SK-N-SH (cell line): ENCODE measurements at regions not wholly inside any gene's neighbourhood (a gene's known extent, or its start where the extent isn't known, plus 50 kb on each side); places are given as distances from the start of the nearest gene placed in this dataset.

Source experiments
- CTCF ChIA-PET: fragments of 300-600, 350-600 bp; formaldehyde crosslinking; extraction: SDS; loops from one replicate; lab custom pipeline; 2021; lab: Yijun Ruan, JAX
- POLR2A ChIA-PET: fragments of 350-600 bp; sonication (Branson Sonifier 250); formaldehyde crosslinking; extraction: SDS; loops from one replicate; lab custom pipeline; 2020; ENCODE audit warnings: antibody characterized with exemption, inconsistent platforms; lab: Yijun Ruan, JAX
- DNase-seq: peaks from one replicate; pipeline ENCODE4 v3.0.0; 2012
- H2AFZ ChIP-seq: fragments of 200-600 bp; sonication (generic); 2 replicates; pipeline ENCODE4 v1.8.1; 2016; ENCODE audit warnings: antibody characterized with exemption, mild to moderate bottlenecking, low read depth
- H3F3A ChIP-seq: fragments of 200-600 bp; sonication (generic); replicated peaks from 2 replicates; pipeline ENCODE3; 2016; ENCODE audit warnings: antibody characterized with exemption, mild to moderate bottlenecking; ENCODE audit not compliant: insufficient read depth
- H3K27ac ChIP-seq, 2 experiments: fragments of 200-500 bp in 1 of 2; fragments of 200-600 bp in 1 of 2; sonication (Bioruptor generic) in 1 of 2; sonication (generic), shearing (Covaris generic) in 1 of 2; 2 replicates each; pipeline versions ENCODE4 v1.5.1 to v1.6.1; 2014 to 2016; ENCODE audit warnings: low read depth in 2 of 2, inconsistent platforms in 1 of 2, low read length in 1 of 2, mild to moderate bottlenecking in 1 of 2, mixed read lengths in 1 of 2
- H3K27me3 ChIP-seq: fragments of 200-600 bp; sonication (generic), shearing (Covaris generic); 2 replicates; pipeline ENCODE4 v1.6.1; 2016; ENCODE audit warnings: mixed run types; ENCODE audit not compliant: insufficient read depth
- H3K36me3 ChIP-seq, 2 experiments: fragments of 200-500 bp in 1 of 2; fragments of 200-600 bp in 1 of 2; sonication (Bioruptor generic) in 1 of 2; sonication (generic) in 1 of 2; replicated peaks in 1 of 2; 2 replicates each; pipeline versions ENCODE3 to v1.5.1; 2014 to 2016; ENCODE audit warnings: low read length in 1 of 2, mild to moderate bottlenecking in 1 of 2; ENCODE audit not compliant: insufficient read depth in 2 of 2, control insufficient read depth in 1 of 2
- H3K4me1 ChIP-seq, 2 experiments: fragments of 200-500 bp in 1 of 2; fragments of 200-600 bp in 1 of 2; sonication (Bioruptor generic) in 1 of 2; sonication (generic), shearing (Covaris generic) in 1 of 2; 2 replicates each; pipeline versions ENCODE4 v1.5.1 to v1.6.1; 2014 to 2016; ENCODE audit warnings: low read depth in 1 of 2, low read length in 1 of 2, mixed run types in 1 of 2; ENCODE audit not compliant: insufficient read depth in 2 of 2, control insufficient read depth in 1 of 2
- H3K4me2 ChIP-seq: fragments of 200-600 bp; sonication (generic), shearing (Covaris generic); 2 replicates; pipeline ENCODE4 v1.6.1; 2017; ENCODE audit warnings: mixed run types
- H3K4me3 ChIP-seq, 2 experiments: fragments of 200-500 bp in 1 of 2; fragments of 200-600 bp in 1 of 2; sonication (Bioruptor generic) in 1 of 2; sonication (generic), shearing (Covaris generic) in 1 of 2; 2 replicates each; pipeline versions ENCODE4 v1.5.1 to v1.8.1; 2014 to 2016; ENCODE audit warnings: low read depth in 2 of 2, inconsistent platforms in 1 of 2, low read length in 1 of 2, mild to moderate bottlenecking in 1 of 2, mixed read lengths in 1 of 2, moderate library complexity in 1 of 2
- H3K79me2 ChIP-seq: fragments of 200-600 bp; sonication (generic); 2 replicates; pipeline ENCODE4 v1.8.1; 2017; ENCODE audit warnings: mild to moderate bottlenecking; ENCODE audit not compliant: insufficient read depth
- H3K9ac ChIP-seq: fragments of 200-600 bp; sonication (generic); 2 replicates; pipeline ENCODE4 v1.6.1; 2017; ENCODE audit warnings: mixed run types
- H3K9me2 ChIP-seq: fragments of 200-600 bp; sonication (generic); 2 replicates; pipeline ENCODE4 v1.6.1; 2017; ENCODE audit warnings: mixed run types
- H3K9me3 ChIP-seq: fragments of 200-600 bp; sonication (generic); 2 replicates; pipeline ENCODE4 v1.6.1; 2017; ENCODE audit warnings: mixed run types, mild to moderate bottlenecking, moderate library complexity
- H4K20me1 ChIP-seq: fragments of 200-600 bp; sonication (generic); 2 replicates; pipeline ENCODE4 v1.6.1; 2017; ENCODE audit warnings: mild to moderate bottlenecking, mixed run types; ENCODE audit not compliant: insufficient read depth
- EZH2phosphoT487 ChIP-seq: fragments of 200-600 bp; sonication (generic); IDR thresholded peaks from 2 replicates; pipeline ENCODE4 v1.6.1; 2017; ENCODE audit warnings: low read depth, mixed run types, mild to moderate bottlenecking, antibody characterized with exemption, moderate library complexity, borderline replicate concordance
- FOSL2 ChIP-seq: IDR thresholded peaks from 2 replicates; pipeline ENCODE4 v1.4.0; 2012; ENCODE audit warnings: low read depth, mild to moderate bottlenecking, moderate library complexity, borderline replicate concordance
- FOXJ3 ChIP-seq: sonication (generic); formaldehyde crosslinking; IDR thresholded peaks from 2 replicates; pipeline ENCODE4 v1.5.1; 2020; ENCODE audit warnings: mild to moderate bottlenecking, missing genetic modification reagents
- GATA2 ChIP-seq: sonication (generic); formaldehyde crosslinking; IDR thresholded peaks from 2 replicates; pipeline ENCODE4 v1.5.0; 2020; ENCODE audit warnings: mild to moderate bottlenecking, missing genetic modification reagents
- NFIC ChIP-seq: IDR thresholded peaks from 2 replicates; pipeline ENCODE4 v1.4.0; 2012; ENCODE audit warnings: borderline replicate concordance
- PBX3 ChIP-seq: IDR thresholded peaks from 2 replicates; pipeline ENCODE4; 2012
- RAD21 ChIP-seq: IDR thresholded peaks from 2 replicates; pipeline ENCODE4 v1.6.1; 2012; ENCODE audit warnings: mild to moderate bottlenecking, low read length
- RCOR1 ChIP-seq: fragments of 150-350 bp; IDR thresholded peaks from 2 replicates; pipeline ENCODE4 v1.6.1; 2017; ENCODE audit warnings: antibody characterized with exemption, low read length
- WGBS: methylation state at CpG from one replicate; pipeline ENCODE4 v1.1.6; 2017; ENCODE audit warnings: low lambda C conversion rate; 5-methylcytosine and 5-hydroxymethylcytosine counted together
- TF ChIP-seq, protein P1 (sequence below): IDR thresholded peaks from 2 replicates; pipeline ENCODE4 v1.4.0; 2012; ENCODE audit warnings: low read depth, borderline replicate concordance
- TF ChIP-seq, protein P2 (sequence below): fragments of 150-350 bp; IDR thresholded peaks from 2 replicates; pipeline ENCODE4 v1.6.1; 2017; ENCODE audit warnings: antibody characterized with exemption, low read length, low read depth, borderline replicate concordance

- ChIA-PET POLR2A (no interaction called here), CTCF (interaction anchor here (0.9 to 1.5 kb wide), 6 partner anchors 12 to 273 kb away, joined by 3 to 5 read pairs (median 3); no protein-coding TSS in a partner anchor)
- H3K79me2 ChIP-seq, result no peaks in the 10 kb centered on the region
- no peaks in the 10 kb centered on the region for H3K27me3 ChIP-seq
- no peak overlapping the region for H3K27ac ChIP-seq
- H3K9me2 ChIP-seq, result no peaks in the 10 kb centered on the region
- no peak overlapping the region for H3K9ac ChIP-seq
- H3F3A ChIP-seq, result no peaks in the 10 kb centered on the region
- H3K36me3 ChIP-seq, result no peaks in the 10 kb centered on the region
- no peak overlapping the region for H2AFZ ChIP-seq
- no peaks in the 10 kb centered on the region for H3K9me3 ChIP-seq
- no peaks in the 10 kb centered on the region for H3K4me1 ChIP-seq
- 41% methylated on average over 14 of the region's 14 CpGs for WGBS
- no peak for TF ChIP-seq FOXJ3 (CRISPR knock-in tag)
- TF ChIP-seq NFIC, result no peak
- TF ChIP-seq EZH2phosphoT487, result no peak
- TF ChIP-seq PBX3, result no peak
- TF ChIP-seq, protein P1, sequence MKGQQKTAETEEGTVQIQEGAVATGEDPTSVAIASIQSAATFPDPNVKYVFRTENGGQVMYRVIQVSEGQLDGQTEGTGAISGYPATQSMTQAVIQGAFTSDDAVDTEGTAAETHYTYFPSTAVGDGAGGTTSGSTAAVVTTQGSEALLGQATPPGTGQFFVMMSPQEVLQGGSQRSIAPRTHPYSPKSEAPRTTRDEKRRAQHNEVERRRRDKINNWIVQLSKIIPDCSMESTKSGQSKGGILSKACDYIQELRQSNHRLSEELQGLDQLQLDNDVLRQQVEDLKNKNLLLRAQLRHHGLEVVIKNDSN, result no peak
- no peak for TF ChIP-seq FOSL2
- TF ChIP-seq RCOR1, result no peak
- no peak for TF ChIP-seq GATA2 (CRISPR knock-in tag)
- TF ChIP-seq, protein P2, sequence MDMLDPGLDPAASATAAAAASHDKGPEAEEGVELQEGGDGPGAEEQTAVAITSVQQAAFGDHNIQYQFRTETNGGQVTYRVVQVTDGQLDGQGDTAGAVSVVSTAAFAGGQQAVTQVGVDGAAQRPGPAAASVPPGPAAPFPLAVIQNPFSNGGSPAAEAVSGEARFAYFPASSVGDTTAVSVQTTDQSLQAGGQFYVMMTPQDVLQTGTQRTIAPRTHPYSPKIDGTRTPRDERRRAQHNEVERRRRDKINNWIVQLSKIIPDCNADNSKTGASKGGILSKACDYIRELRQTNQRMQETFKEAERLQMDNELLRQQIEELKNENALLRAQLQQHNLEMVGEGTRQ, result no peak
- no peak for TF ChIP-seq RAD21
- no peak for DNase-seq
- no peak overlapping the region for H3K4me3 ChIP-seq
- no peak overlapping the region for H3K4me2 ChIP-seq
- no peaks in the 10 kb centered on the region for H4K20me1 ChIP-seq
Observed at GRCh38 chr12:130286741-130287440, 50.8 kb upstream of the PIWIL1 start.
